ENCODE measurements at regions not wholly inside any gene's neighbourhood (a gene's known extent, or its start where the extent isn't known, plus 50 kb on each side); places are given as distances from the start of the nearest gene placed in this dataset.

DNA sequence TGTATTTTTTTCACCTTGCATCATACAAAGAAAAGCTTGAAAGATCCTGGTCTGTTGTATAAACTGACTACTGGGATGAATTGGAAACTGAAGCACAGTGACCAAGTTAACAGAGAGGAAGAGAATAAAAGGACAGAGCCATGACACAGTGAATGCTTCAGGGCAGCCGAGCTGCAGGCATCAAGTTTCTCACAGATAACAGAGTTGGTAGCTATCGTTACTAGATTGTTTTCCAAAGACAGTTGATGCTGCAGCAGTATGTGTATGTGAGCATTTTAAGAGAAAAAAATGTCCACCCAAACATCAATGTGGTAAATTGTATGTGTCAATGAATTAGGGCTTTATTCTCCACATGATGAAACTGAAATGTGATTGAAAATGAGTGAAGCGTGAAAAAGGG, 1032.7 kb downstream of the ADGRL3 start:
- Histone ChIP-seq H3K36me3 (replicated peaks in 1 of 2; ENCODE audit: control insufficient read depth in 1 of 2, insufficient read depth in 2 of 2, low read length in 2 of 2) (no peaks in the 10 kb centered on the region), H3K79me2 (ENCODE audit: insufficient read depth, low read length) (no peaks in the 10 kb centered on the region), H3K9me3 (ENCODE audit: low read length) (no peaks in the 10 kb centered on the region), H3K4me3 (replicated peaks in 1 of 3; ENCODE audit: insufficient read depth in 1 of 3, low read depth in 2 of 3, low read length in 3 of 3) (no peak overlapping the region), H3K27me3 (ENCODE audit: control insufficient read depth in 1 of 2, insufficient read depth in 2 of 2, low read length in 2 of 2) (no peaks in the 10 kb centered on the region), H4K20me1 (ENCODE audit: insufficient read depth, low read length) (no peaks in the 10 kb centered on the region), H2AFZ (ENCODE audit: low read length) (no peak overlapping the region), H3K4me1 (ENCODE audit: insufficient read depth, low read length) (no peaks in the 10 kb centered on the region), H3K27ac (ENCODE audit: extremely low read length, insufficient read depth, low read length) (no peak overlapping the region), H3K9ac (ENCODE audit: insufficient read depth, low read depth, low read length) (no peak overlapping the region), H3K4me2 (ENCODE audit: low read depth, low read length) (no peak overlapping the region)
- intact Hi-C loops (cut with micrococcal nuclease; ENCODE audit: unreplicated experiment) (no loop called here), in situ Hi-C loops (cut with HindIII; ENCODE audit: extremely low pct_ligation_motif_present, low pct_unique_long_range_greater_than_20kb) (no loop called here)
- FAIRE-seq = no peak
- TF ChIP-seq ZNF33A (CRISPR knock-in tag; IDR thresholded peaks at IDR 0.05; ENCODE audit: borderline replicate concordance) = no peak
- no peak for TF ChIP-seq ZNF441 (CRISPR knock-in tag; IDR thresholded peaks at IDR 0.05; ENCODE audit: borderline replicate concordance)
- TF ChIP-seq, protein P1, sequence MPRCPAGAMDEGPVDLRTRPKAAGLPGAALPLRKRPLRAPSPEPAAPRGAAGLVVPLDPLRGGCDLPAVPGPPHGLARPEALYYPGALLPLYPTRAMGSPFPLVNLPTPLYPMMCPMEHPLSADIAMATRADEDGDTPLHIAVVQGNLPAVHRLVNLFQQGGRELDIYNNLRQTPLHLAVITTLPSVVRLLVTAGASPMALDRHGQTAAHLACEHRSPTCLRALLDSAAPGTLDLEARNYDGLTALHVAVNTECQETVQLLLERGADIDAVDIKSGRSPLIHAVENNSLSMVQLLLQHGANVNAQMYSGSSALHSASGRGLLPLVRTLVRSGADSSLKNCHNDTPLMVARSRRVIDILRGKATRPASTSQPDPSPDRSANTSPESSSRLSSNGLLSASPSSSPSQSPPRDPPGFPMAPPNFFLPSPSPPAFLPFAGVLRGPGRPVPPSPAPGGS (CRISPR knock-in tag; IDR thresholded peaks at IDR 0.05) = no peak
- TF ChIP-seq CBX1 (IDR thresholded peaks at IDR 0.05; ENCODE audit: low read depth) = no peak
- TF ChIP-seq, protein P2, sequence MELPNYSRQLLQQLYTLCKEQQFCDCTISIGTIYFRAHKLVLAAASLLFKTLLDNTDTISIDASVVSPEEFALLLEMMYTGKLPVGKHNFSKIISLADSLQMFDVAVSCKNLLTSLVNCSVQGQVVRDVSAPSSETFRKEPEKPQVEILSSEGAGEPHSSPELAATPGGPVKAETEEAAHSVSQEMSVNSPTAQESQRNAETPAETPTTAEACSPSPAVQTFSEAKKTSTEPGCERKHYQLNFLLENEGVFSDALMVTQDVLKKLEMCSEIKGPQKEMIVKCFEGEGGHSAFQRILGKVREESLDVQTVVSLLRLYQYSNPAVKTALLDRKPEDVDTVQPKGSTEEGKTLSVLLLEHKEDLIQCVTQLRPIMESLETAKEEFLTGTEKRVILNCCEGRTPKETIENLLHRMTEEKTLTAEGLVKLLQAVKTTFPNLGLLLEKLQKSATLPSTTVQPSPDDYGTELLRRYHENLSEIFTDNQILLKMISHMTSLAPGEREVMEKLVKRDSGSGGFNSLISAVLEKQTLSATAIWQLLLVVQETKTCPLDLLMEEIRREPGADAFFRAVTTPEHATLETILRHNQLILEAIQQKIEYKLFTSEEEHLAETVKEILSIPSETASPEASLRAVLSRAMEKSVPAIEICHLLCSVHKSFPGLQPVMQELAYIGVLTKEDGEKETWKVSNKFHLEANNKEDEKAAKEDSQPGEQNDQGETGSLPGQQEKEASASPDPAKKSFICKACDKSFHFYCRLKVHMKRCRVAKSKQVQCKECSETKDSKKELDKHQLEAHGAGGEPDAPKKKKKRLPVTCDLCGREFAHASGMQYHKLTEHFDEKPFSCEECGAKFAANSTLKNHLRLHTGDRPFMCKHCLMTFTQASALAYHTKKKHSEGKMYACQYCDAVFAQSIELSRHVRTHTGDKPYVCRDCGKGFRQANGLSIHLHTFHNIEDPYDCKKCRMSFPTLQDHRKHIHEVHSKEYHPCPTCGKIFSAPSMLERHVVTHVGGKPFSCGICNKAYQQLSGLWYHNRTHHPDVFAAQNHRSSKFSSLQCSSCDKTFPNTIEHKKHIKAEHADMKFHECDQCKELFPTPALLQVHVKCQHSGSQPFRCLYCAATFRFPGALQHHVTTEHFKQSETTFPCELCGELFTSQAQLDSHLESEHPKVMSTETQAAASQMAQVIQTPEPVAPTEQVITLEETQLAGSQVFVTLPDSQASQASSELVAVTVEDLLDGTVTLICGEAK (IDR thresholded peaks at IDR 0.05) = no peak
- TF ChIP-seq, protein P2 (CRISPR knock-in tag; IDR thresholded peaks at IDR 0.05) = no peak
- DNase-seq (ENCODE audit: low spot score) = no peak
- ChIA-PET CTCF (ENCODE audit: low intra/inter-chr PET ratio, low total read pairs) (no interaction called here), POLR2A (no interaction called here)
- BruUV-seq (replicated peaks) = no TSS peak
- 3% methylated on average over 3 of the region's 3 CpGs for WGBS (ENCODE audit: low lambda C conversion rate)
- ATAC-seq = no peak

Measured in HepG2 (cell line).